RWPE2 (cell line): ENCODE measurements at regions not wholly inside any gene's neighbourhood (a gene's known extent, or its start where the extent isn't known, plus 50 kb on each side); places are given as distances from the start of the nearest gene placed in this dataset.

Source experiments
- ATAC-seq: fragments of 200-7000 bp; cut with Tn5 transposase; 3 replicates; pipeline ENCODE4 v1.9.1; 2021; ENCODE audit warnings: low read depth
- DNase-seq: peaks from one replicate; pipeline ENCODE4 v3.0.0-alpha.2; 2020; ENCODE audit warnings: low spot score
- H3K27ac ChIP-seq: fragments of 450-650 bp; 2 replicates; pipeline ENCODE4 v1.5.1; 2017; ENCODE audit warnings: mild to moderate bottlenecking; ENCODE audit not compliant: poor library complexity, severe bottlenecking
- H3K27me3 ChIP-seq: fragments of 250-450 bp; sonication (Bioruptor Pico); 2 replicates; pipeline ENCODE4 v1.5.1; 2021; ENCODE audit warnings: mild to moderate bottlenecking, moderate library complexity; ENCODE audit not compliant: insufficient read depth, poor library complexity, severe bottlenecking
- H3K36me3 ChIP-seq: fragments of 250-450 bp; sonication (Bioruptor Pico); 2 replicates; pipeline ENCODE4 v1.5.1; 2020; ENCODE audit warnings: low read depth, mild to moderate bottlenecking, moderate library complexity
- H3K4me1 ChIP-seq: fragments of 250-450 bp; sonication (Bioruptor Pico); 2 replicates; pipeline ENCODE4 v1.5.1; 2021; ENCODE audit warnings: mild to moderate bottlenecking, moderate library complexity; ENCODE audit not compliant: insufficient read depth, poor library complexity, severe bottlenecking
- H3K4me3 ChIP-seq: fragments of 250-450 bp; sonication (Bioruptor Pico); 2 replicates; pipeline ENCODE4 v1.5.1; 2021; ENCODE audit warnings: mild to moderate bottlenecking, moderate library complexity; ENCODE audit not compliant: severe bottlenecking
- H3K9me3 ChIP-seq: fragments of 250-450 bp; sonication (Bioruptor Pico); 2 replicates; pipeline ENCODE4 v1.5.1; 2021; ENCODE audit warnings: mild to moderate bottlenecking, moderate library complexity; ENCODE audit not compliant: severe bottlenecking
- TF ChIP-seq, protein P1 (sequence below): fragments of 450-650 bp; IDR thresholded peaks from one replicate; pipeline ENCODE4 v1.5.1; 2017; ENCODE audit warnings: mild to moderate bottlenecking, moderate library complexity; ENCODE audit not compliant: poor library complexity, severe bottlenecking

DNA sequence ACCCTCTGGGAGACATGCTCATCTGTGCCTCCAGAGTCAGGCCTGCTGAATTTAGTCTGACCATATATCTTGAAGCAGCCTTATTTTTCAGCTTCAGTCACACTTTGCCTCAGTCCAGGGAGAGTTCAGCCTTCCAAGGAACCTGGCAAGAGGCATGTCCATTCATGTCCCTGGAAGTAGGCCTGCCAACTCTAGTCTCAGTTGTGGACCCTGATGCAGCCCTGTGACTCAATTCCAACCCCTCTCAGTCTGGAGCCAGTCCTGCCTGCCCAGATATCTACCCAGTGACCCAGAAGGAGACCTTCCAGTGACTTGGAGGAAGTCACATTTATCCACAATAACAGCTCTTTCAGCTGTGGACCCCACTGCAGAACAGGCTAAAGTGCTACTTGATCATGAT is 566.6 kb downstream of the TMEM135 start:
- H3K4me1 ChIP-seq: no peaks in the 10 kb centered on the region
- ATAC-seq: peak; percentile 46; the same call in 1 of the 3 replicates
- H3K36me3 ChIP-seq: no peaks in the 10 kb centered on the region
- DNase-seq: no peak
- H3K9me3 ChIP-seq: no peaks in the 10 kb centered on the region
- TF ChIP-seq, protein P1, sequence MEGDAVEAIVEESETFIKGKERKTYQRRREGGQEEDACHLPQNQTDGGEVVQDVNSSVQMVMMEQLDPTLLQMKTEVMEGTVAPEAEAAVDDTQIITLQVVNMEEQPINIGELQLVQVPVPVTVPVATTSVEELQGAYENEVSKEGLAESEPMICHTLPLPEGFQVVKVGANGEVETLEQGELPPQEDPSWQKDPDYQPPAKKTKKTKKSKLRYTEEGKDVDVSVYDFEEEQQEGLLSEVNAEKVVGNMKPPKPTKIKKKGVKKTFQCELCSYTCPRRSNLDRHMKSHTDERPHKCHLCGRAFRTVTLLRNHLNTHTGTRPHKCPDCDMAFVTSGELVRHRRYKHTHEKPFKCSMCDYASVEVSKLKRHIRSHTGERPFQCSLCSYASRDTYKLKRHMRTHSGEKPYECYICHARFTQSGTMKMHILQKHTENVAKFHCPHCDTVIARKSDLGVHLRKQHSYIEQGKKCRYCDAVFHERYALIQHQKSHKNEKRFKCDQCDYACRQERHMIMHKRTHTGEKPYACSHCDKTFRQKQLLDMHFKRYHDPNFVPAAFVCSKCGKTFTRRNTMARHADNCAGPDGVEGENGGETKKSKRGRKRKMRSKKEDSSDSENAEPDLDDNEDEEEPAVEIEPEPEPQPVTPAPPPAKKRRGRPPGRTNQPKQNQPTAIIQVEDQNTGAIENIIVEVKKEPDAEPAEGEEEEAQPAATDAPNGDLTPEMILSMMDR: no peak
- H3K27ac ChIP-seq: no peak overlapping the region
- H3K27me3 ChIP-seq: no peaks in the 10 kb centered on the region
- no peak overlapping the region for H3K4me3 ChIP-seq

DNA sequence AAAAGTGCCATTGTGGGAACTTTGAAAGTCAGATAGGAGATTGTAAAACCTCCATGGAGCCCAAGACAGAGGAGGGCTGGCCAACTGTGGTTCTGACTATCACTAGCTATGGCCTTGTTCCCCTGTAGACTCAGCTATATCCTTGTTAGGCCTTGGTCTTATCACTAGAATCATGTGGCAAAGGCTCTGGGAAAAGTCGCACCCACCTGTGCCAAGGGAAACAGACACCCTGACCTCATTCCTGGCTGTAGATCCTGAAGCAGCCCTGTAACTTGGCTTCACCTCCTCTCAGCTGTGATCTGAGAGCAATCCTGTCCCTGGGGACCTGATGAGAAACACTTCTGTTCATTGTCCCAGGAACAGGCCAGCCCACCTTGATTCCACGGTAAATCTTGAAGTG is 566.2 kb downstream of the TMEM135 start:
- DNase-seq (no peak), ATAC-seq (no peak)
- H3K27ac ChIP-seq: no peak overlapping the region
- no peaks in the 10 kb centered on the region for H3K4me1 ChIP-seq
- TF ChIP-seq, protein P1: no peak
- H3K9me3 ChIP-seq: no peaks in the 10 kb centered on the region
- H3K36me3 ChIP-seq: no peaks in the 10 kb centered on the region
- no peaks in the 10 kb centered on the region for H3K27me3 ChIP-seq
- no peak overlapping the region for H3K4me3 ChIP-seq

GRCh38 chr11:87602776-87603175 is 565.0 kb downstream of the TMEM135 start:
- no peak overlapping the region for H3K4me3 ChIP-seq
- H3K36me3 ChIP-seq: no peaks in the 10 kb centered on the region
- TF ChIP-seq, protein P1: no peak
- DNase-seq (no peak), ATAC-seq (no peak)
- H3K9me3 ChIP-seq: no peaks in the 10 kb centered on the region
- H3K4me1 ChIP-seq: no peaks in the 10 kb centered on the region
- H3K27me3 ChIP-seq: no peaks in the 10 kb centered on the region
- H3K27ac ChIP-seq: no peak overlapping the region

DNA sequence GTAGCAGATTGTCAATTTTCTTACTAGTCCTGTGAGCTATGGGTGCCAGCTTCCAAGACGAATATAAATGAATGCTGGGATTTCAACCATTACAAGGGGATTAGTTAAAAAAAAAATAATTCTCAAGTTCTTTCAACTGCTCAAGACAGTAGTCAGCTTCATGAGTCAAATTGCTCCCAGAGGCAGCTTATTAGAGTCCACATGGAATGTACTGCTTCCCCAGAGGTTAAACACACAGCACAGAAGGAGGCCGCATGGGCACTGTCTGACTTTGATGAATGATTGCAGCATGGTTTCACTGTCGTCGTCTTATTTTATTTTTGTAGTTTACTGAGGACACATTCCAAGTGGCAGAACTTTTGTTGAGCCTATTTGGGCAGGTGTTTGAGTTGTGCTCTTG is 563.2 kb downstream of the TMEM135 start:
- no peaks in the 10 kb centered on the region for H3K36me3 ChIP-seq
- DNase-seq (no peak), ATAC-seq (no peak)
- TF ChIP-seq, protein P1: no peak
- H3K27me3 ChIP-seq: no peaks in the 10 kb centered on the region
- no peak overlapping the region for H3K27ac ChIP-seq
- H3K4me1 ChIP-seq: no peaks in the 10 kb centered on the region
- H3K9me3 ChIP-seq: no peaks in the 10 kb centered on the region
- H3K4me3 ChIP-seq: no peak overlapping the region

GRCh38 chr11:87597725-87598124 is 560.0 kb downstream of the TMEM135 start:
- H3K9me3 ChIP-seq: no peaks in the 10 kb centered on the region

More at GRCh38 chr11:87597725-87598124, 560.0 kb downstream of the TMEM135 start:
- no peak overlapping the region for H3K27ac ChIP-seq
- no peaks in the 10 kb centered on the region for H3K4me1 ChIP-seq
- no peak overlapping the region for H3K4me3 ChIP-seq
- TF ChIP-seq, protein P1: no peak
- DNase-seq (no peak), ATAC-seq (no peak)
- H3K27me3 ChIP-seq: no peaks in the 10 kb centered on the region
- H3K36me3 ChIP-seq: no peaks in the 10 kb centered on the region
